ENCODE measurements at regions not wholly inside any gene's neighbourhood (a gene's known extent, or its start where the extent isn't known, plus 50 kb on each side); places are given as distances from the start of the nearest gene placed in this dataset.

DNA sequence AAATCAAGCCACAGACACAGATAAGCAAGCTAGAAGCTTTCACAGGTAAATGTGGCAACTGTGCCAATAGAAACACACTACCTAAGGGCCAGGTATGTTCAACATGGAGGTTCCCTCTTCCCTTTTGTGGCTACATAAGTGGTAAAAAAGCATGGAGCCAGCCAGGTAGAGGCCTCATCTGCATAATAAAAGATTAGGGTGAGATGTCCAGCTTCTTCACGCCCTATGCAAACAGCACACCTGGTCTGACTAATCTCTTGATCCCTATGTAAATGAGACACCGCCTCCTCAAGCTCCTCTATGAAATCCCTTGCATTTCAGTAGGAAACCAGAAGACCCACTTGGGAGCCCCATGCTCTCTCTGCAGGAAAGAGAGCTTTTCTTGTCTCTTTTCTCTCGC, 282.2 kb downstream of the NEBL start:
- TF ChIP-seq, protein P1, sequence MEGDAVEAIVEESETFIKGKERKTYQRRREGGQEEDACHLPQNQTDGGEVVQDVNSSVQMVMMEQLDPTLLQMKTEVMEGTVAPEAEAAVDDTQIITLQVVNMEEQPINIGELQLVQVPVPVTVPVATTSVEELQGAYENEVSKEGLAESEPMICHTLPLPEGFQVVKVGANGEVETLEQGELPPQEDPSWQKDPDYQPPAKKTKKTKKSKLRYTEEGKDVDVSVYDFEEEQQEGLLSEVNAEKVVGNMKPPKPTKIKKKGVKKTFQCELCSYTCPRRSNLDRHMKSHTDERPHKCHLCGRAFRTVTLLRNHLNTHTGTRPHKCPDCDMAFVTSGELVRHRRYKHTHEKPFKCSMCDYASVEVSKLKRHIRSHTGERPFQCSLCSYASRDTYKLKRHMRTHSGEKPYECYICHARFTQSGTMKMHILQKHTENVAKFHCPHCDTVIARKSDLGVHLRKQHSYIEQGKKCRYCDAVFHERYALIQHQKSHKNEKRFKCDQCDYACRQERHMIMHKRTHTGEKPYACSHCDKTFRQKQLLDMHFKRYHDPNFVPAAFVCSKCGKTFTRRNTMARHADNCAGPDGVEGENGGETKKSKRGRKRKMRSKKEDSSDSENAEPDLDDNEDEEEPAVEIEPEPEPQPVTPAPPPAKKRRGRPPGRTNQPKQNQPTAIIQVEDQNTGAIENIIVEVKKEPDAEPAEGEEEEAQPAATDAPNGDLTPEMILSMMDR (conservative IDR thresholded peaks at IDR 0.05; ENCODE audit: low read length) = no peak
- TF ChIP-seq EZH2phosphoT487 (IDR thresholded peaks at IDR 0.05; ENCODE audit: borderline replicate concordance, low read depth, low read length) = no peak
